ENCODE measurements at regions not wholly inside any gene's neighbourhood (a gene's known extent, or its start where the extent isn't known, plus 50 kb on each side); places are given as distances from the start of the nearest gene placed in this dataset.

GRCh38 chr12:75674393-75674792 is 163.0 kb upstream of the KRR1 start:
- Histone ChIP-seq H4K20me1 (ENCODE audit: insufficient read depth, low read length) (no peaks in the 10 kb centered on the region), H3K4me3 (ENCODE audit: low read length) (no peak overlapping the region), H3K4me1 (ENCODE audit: low read length) (no peaks in the 10 kb centered on the region), H3K79me2 (ENCODE audit: low read length) (no peaks in the 10 kb centered on the region), H2AFZ (ENCODE audit: low read depth, low read length) (no peak overlapping the region), H3K27me3 (ENCODE audit: low read depth, low read length) (no peaks in the 10 kb centered on the region), H3K4me2 (ENCODE audit: low read length) (no peak overlapping the region), H3K9me3 (ENCODE audit: insufficient read depth, low read length) (no peaks in the 10 kb centered on the region), H3K36me3 (replicated peaks; ENCODE audit: low read depth, low read length) (no peaks in the 10 kb centered on the region), H3K27ac (ENCODE audit: low read length) (no peak overlapping the region), H3K9ac (ENCODE audit: low read length) (no peak overlapping the region)
- TF ChIP-seq EZH2phosphoT487 (IDR thresholded peaks at IDR 0.05; ENCODE audit: low read depth) (no peak), CTCF (IDR thresholded peaks at IDR 0.05; ENCODE audit: low read depth, low read length) (no peak)

DNA sequence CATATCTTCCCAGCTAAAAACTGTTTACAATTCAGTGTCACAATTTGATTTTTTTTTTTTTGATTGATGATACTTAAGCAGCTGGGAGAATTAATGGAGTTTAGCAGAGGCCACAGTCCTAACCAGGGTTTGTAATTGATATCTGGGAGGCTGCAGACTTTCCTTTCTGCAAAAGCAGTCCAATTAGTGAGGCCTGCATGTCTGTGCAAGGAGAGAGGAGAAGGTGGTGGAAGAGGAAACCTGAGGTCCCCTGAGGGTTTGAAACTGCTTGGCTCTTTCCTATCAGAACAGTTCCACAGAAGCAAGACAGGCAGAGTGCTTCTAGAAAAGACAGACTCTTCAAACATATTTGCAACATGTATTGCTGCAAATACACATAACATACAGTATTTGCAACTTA is 160.8 kb upstream of the KRR1 start:
- Histone ChIP-seq H3K4me3 (ENCODE audit: low read length) (no peak overlapping the region), H3K9me3 (ENCODE audit: insufficient read depth, low read length) (no peaks in the 10 kb centered on the region), H3K79me2 (ENCODE audit: low read length) (no peaks in the 10 kb centered on the region), H3K4me1 (ENCODE audit: low read length) (no peaks in the 10 kb centered on the region), H3K27me3 (ENCODE audit: low read depth, low read length) (no peaks in the 10 kb centered on the region), H3K27ac (ENCODE audit: low read length) (no peak overlapping the region), H3K36me3 (replicated peaks; ENCODE audit: low read depth, low read length) (no peaks in the 10 kb centered on the region), H4K20me1 (ENCODE audit: insufficient read depth, low read length) (no peaks in the 10 kb centered on the region), H2AFZ (ENCODE audit: low read depth, low read length) (no peak overlapping the region), H3K9ac (ENCODE audit: low read length) (no peak overlapping the region), H3K4me2 (ENCODE audit: low read length) (no peak overlapping the region)
- no peak for TF ChIP-seq CTCF (IDR thresholded peaks at IDR 0.05; ENCODE audit: low read depth, low read length)

DNA sequence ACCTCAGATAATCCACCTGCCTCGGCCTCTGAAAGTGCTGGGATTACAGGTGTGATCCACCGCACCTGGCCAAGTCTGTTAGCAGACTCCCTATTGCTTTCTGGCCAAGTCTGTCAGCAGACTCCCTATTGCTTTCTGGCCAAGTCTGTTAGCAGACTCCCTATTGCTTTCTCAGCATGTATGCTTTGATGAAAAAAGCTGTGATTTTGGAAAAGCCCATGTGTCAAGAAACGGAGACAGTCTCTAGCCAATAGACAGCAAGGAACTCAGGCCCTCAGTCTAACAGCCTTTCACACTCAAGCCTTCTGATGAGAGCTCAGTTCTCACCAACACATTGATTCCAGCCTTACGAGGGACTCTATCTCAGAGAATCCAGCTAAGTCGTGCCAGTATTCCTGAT is 158.8 kb upstream of the KRR1 start:
- no peak overlapping the region for H3K4me2 ChIP-seq (ENCODE audit: low read length)
- no peaks in the 10 kb centered on the region for H3K36me3 ChIP-seq (replicated peaks; ENCODE audit: low read depth, low read length)
- H3K4me1 ChIP-seq (ENCODE audit: low read length) = no peaks in the 10 kb centered on the region
- H3K9me3 ChIP-seq (ENCODE audit: insufficient read depth, low read length) = no peaks in the 10 kb centered on the region
- H3K4me3 ChIP-seq (ENCODE audit: low read length) = no peak overlapping the region
- no peak overlapping the region for H3K27ac ChIP-seq (ENCODE audit: low read length)
- no peaks in the 10 kb centered on the region for H3K79me2 ChIP-seq (ENCODE audit: low read length)
- no peaks in the 10 kb centered on the region for H3K27me3 ChIP-seq (ENCODE audit: low read depth, low read length)
- no peak overlapping the region for H3K9ac ChIP-seq (ENCODE audit: low read length)
- H4K20me1 ChIP-seq (ENCODE audit: insufficient read depth, low read length) = no peaks in the 10 kb centered on the region
- TF ChIP-seq EZH2phosphoT487 (IDR thresholded peaks at IDR 0.05; ENCODE audit: low read depth) (no peak), CTCF (IDR thresholded peaks at IDR 0.05; ENCODE audit: low read depth, low read length) (no peak)
- H2AFZ ChIP-seq (ENCODE audit: low read depth, low read length) = no peak overlapping the region

- H4K20me1 ChIP-seq (ENCODE audit: insufficient read depth, low read length) = no peaks in the 10 kb centered on the region
- H2AFZ ChIP-seq (ENCODE audit: low read depth, low read length) = no peak overlapping the region
- no peak overlapping the region for H3K4me2 ChIP-seq (ENCODE audit: low read length)
- H3K9ac ChIP-seq (ENCODE audit: low read length) = no peak overlapping the region
- no peaks in the 10 kb centered on the region for H3K9me3 ChIP-seq (ENCODE audit: insufficient read depth, low read length)
- H3K27ac ChIP-seq (ENCODE audit: low read length) = no peak overlapping the region
- TF ChIP-seq CTCF (IDR thresholded peaks at IDR 0.05; ENCODE audit: low read depth, low read length) (no peak), EZH2phosphoT487 (IDR thresholded peaks at IDR 0.05; ENCODE audit: low read depth) (no peak)
- H3K4me1 ChIP-seq (ENCODE audit: low read length) = no peaks in the 10 kb centered on the region
- peaks cover 3% of the 10 kb centered on the region; the same call in 1 of the 2 replicates for H3K27me3 ChIP-seq (ENCODE audit: low read depth, low read length)
- no peak overlapping the region for H3K4me3 ChIP-seq (ENCODE audit: low read length)
- no peaks in the 10 kb centered on the region for H3K79me2 ChIP-seq (ENCODE audit: low read length)
- H3K36me3 ChIP-seq (replicated peaks; ENCODE audit: low read depth, low read length) = no peaks in the 10 kb centered on the region
Observed at GRCh38 chr12:75666939-75667334, 155.5 kb upstream of the KRR1 start.
